ENCODE measurements at regions not wholly inside any gene's neighbourhood (a gene's known extent, or its start where the extent isn't known, plus 50 kb on each side); places are given as distances from the start of the nearest gene placed in this dataset.

- H3K27me3 ChIP-seq (ENCODE audit: control insufficient read depth, insufficient read depth), result no peaks in the 10 kb centered on the region
- no peak overlapping the region for H3K27ac ChIP-seq (ENCODE audit: low read length)
- ATAC-seq, result no peak
- no peak for DNase-seq
- WGBS, result 72% methylated on average over 5 of the region's 5 CpGs
- no peaks in the 10 kb centered on the region for H3K4me1 ChIP-seq (ENCODE audit: control insufficient read depth, insufficient read depth, low read length)
- intact Hi-C loops (cut with DNase I), result no loop called here
- no peaks in the 10 kb centered on the region for H3K9me3 ChIP-seq (ENCODE audit: control insufficient read depth, low read length)
- H3K4me3 ChIP-seq (ENCODE audit: low read length), result no peak overlapping the region
Observed at GRCh38 chr10:3723766-3724165, 61.2 kb downstream of the KLF6 start.

- intact Hi-C loops (cut with DNase I), result no loop called here
- Histone ChIP-seq H3K27me3 (ENCODE audit: control insufficient read depth, insufficient read depth) (no peaks in the 10 kb centered on the region), H3K9me3 (ENCODE audit: control insufficient read depth, low read length) (no peaks in the 10 kb centered on the region), H3K4me1 (ENCODE audit: control insufficient read depth, insufficient read depth, low read length) (peaks cover 3% of the 10 kb centered on the region), H3K4me3 (ENCODE audit: low read length) (no peak overlapping the region), H3K27ac (ENCODE audit: low read length) (no peak overlapping the region)
- DNase-seq (peak; percentile 52 to 65 (median 65)), ATAC-seq (peak; percentile 86 to 91)
- 50% methylated on average over 8 of the region's 8 CpGs for WGBS
Observed at GRCh38 chr10:3720228-3721019, 64.6 kb downstream of the KLF6 start.

DNA sequence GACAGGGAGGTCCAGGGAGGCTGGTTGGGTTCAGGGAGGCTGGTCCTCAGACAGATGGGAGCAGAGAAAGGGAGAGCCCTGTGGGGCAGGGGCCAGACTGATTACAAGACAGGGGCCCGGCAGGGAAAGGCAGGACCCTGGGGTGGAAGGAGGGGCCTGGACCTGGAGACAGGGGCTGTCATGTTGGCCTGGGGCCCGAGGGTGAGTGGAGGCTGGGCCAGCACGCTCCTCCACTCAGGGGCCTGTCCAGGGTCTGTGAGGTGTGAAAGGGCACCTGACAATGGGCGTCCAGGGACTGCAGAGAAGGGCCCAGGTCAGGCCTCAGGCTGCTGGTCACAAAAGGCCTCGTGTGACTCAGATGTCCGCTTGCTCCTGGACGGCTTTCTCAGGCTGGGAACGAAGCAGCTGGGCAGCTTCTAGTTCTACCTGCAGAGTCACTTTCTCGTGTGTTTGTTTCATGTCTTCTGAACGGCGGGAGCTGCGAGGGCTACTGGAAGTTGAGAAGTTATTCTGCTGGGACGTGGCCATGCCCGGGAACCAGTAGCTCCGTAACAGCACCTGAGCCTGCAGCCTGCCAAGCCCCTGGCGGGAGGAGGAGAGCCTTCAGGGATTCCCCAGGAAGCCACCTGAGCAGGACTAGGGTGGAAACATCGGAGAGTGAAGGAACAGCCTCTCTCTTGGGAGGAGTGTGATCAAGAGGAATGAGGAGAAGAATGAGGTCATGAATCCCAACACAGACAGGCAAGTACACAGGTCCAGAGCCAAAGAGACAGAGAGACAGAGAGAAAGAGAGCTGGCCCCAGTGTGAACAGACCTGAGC, 65.8 kb downstream of the KLF6 start:
- Histone ChIP-seq H3K4me3 (ENCODE audit: low read length) (no peak overlapping the region), H3K9me3 (ENCODE audit: control insufficient read depth, low read length) (no peaks in the 10 kb centered on the region), H3K27me3 (ENCODE audit: control insufficient read depth, insufficient read depth) (no peaks in the 10 kb centered on the region), H3K4me1 (ENCODE audit: control insufficient read depth, insufficient read depth, low read length) (peaks cover 3% of the 10 kb centered on the region), H3K27ac (ENCODE audit: low read length) (no peak overlapping the region)
- WGBS, result 91% methylated on average over 17 of the region's 17 CpGs
- intact Hi-C loops (cut with DNase I), result no loop called here
- DNase-seq (peak in 1 of 3 donors; percentile 54), ATAC-seq (no peak)

GRCh38 chr10:3716093-3716492, 68.9 kb downstream of the KLF6 start:
- peaks cover 3% of the 10 kb centered on the region for H3K4me1 ChIP-seq (ENCODE audit: control insufficient read depth, insufficient read depth, low read length)
- no peak overlapping the region for H3K4me3 ChIP-seq (ENCODE audit: low read length)
- no peak for DNase-seq
- intact Hi-C loops (cut with DNase I), result no loop called here
- no peak for ATAC-seq
- WGBS, result 71% methylated on average over 9 of the region's 9 CpGs
- no peak overlapping the region for H3K27ac ChIP-seq (ENCODE audit: low read length)
- H3K27me3 ChIP-seq (ENCODE audit: control insufficient read depth, insufficient read depth), result no peaks in the 10 kb centered on the region
- H3K9me3 ChIP-seq (ENCODE audit: control insufficient read depth, low read length), result no peaks in the 10 kb centered on the region

GRCh38 chr10:3714967-3715366, 70.0 kb downstream of the KLF6 start:
- DNase-seq (no peak), ATAC-seq (no peak)
- no peaks in the 10 kb centered on the region for H3K27me3 ChIP-seq (ENCODE audit: control insufficient read depth, insufficient read depth)
- 94% methylated on average over 2 of the region's 2 CpGs for WGBS
- no peak overlapping the region for H3K27ac ChIP-seq (ENCODE audit: low read length)
- intact Hi-C loops (cut with DNase I), result no loop called here
- H3K4me3 ChIP-seq (ENCODE audit: low read length), result no peak overlapping the region
- H3K4me1 ChIP-seq (ENCODE audit: control insufficient read depth, insufficient read depth, low read length), result peaks cover 3% of the 10 kb centered on the region
- H3K9me3 ChIP-seq (ENCODE audit: control insufficient read depth, low read length), result no peaks in the 10 kb centered on the region

- no peak overlapping the region for H3K4me3 ChIP-seq (ENCODE audit: low read length)
- no peak overlapping the region for H3K27ac ChIP-seq (ENCODE audit: low read length)
- no peaks in the 10 kb centered on the region for H3K27me3 ChIP-seq (ENCODE audit: control insufficient read depth, insufficient read depth)
- WGBS, result 89% methylated on average over 6 of the region's 6 CpGs
- H3K4me1 ChIP-seq (ENCODE audit: control insufficient read depth, insufficient read depth, low read length), result peaks cover 3% of the 10 kb centered on the region
- ATAC-seq, result no peak
- DNase-seq, result no peak
- H3K9me3 ChIP-seq (ENCODE audit: control insufficient read depth, low read length), result no peaks in the 10 kb centered on the region
- intact Hi-C loops (cut with DNase I), result no loop called here
Observed at GRCh38 chr10:3714531-3714930, 70.5 kb downstream of the KLF6 start.

DNA sequence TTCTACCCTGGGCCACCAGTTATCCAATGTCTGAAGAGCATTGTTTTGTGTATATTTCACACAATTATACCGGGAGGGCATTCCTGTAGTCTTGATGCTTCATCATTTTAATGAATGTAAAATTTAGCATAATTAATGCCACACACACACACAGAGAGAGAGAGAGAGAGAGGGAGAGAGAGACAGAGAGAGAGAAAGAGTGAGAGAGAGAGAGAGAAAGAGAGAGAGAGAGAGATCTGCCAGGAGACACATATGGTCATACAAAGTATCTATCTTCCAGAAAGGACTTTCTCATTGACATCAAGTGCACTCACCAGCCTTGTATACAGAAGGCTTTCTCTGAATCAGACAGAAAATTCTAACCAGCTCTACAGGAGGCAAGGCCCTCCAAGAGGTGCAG, 72.3 kb downstream of the KLF6 start:
- no peak overlapping the region for H3K27ac ChIP-seq (ENCODE audit: low read length)
- no peak for DNase-seq
- H3K4me3 ChIP-seq (ENCODE audit: low read length), result no peak overlapping the region
- 99% methylated on average over 1 of the region's 1 CpG for WGBS
- no peak for ATAC-seq
- intact Hi-C loops (cut with DNase I), result no loop called here
- H3K27me3 ChIP-seq (ENCODE audit: control insufficient read depth, insufficient read depth), result no peaks in the 10 kb centered on the region
- H3K4me1 ChIP-seq (ENCODE audit: control insufficient read depth, insufficient read depth, low read length), result peaks cover 3% of the 10 kb centered on the region
- H3K9me3 ChIP-seq (ENCODE audit: control insufficient read depth, low read length), result no peaks in the 10 kb centered on the region

DNA sequence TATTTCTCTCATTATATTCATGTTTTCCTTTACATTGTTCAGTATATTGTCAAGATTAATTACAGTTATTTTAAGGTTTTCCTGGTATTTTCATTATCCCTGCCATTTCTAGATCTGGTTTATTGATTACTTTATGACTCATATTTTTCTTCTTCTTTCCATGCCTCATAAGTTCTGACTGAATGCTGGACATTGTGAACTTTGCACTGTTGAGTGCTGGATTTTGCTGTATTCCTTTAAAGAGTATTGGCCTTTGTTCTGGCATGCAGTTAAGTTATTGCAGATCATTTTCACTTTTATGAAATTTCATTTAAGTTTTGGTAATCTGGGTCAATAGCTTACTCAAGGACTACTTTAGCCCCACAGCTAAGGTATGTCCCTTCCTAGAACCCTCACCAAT, 73.1 kb downstream of the KLF6 start:
- H3K27ac ChIP-seq (ENCODE audit: low read length), result no peak overlapping the region
- H3K27me3 ChIP-seq (ENCODE audit: control insufficient read depth, insufficient read depth), result no peaks in the 10 kb centered on the region
- no peak for ATAC-seq
- H3K4me3 ChIP-seq (ENCODE audit: low read length), result no peak overlapping the region
- peaks cover 3% of the 10 kb centered on the region for H3K4me1 ChIP-seq (ENCODE audit: control insufficient read depth, insufficient read depth, low read length)
- DNase-seq, result no peak
- intact Hi-C loops (cut with DNase I), result no loop called here
- no peaks in the 10 kb centered on the region for H3K9me3 ChIP-seq (ENCODE audit: control insufficient read depth, low read length)

DNA sequence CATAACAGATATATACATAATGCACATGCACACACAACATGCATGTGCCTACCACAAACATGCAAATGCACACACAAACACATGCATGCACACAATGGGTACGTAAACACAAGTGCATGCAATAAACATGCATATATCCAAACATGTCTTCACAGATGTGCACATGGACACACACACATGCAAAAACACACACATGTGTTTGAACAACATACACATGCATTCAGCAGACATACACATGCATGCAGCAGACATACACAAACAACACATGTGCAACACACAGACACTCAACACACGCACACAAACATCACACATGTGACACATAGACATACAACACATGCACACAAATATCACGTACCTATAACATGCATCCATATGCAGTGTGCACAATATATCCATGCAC, 74.2 kb downstream of the KLF6 start:
- Histone ChIP-seq H3K9me3 (ENCODE audit: control insufficient read depth, low read length) (no peaks in the 10 kb centered on the region), H3K4me1 (ENCODE audit: control insufficient read depth, insufficient read depth, low read length) (no peaks in the 10 kb centered on the region), H3K4me3 (ENCODE audit: low read length) (no peak overlapping the region), H3K27me3 (ENCODE audit: control insufficient read depth, insufficient read depth) (no peaks in the 10 kb centered on the region), H3K27ac (ENCODE audit: low read length) (no peak overlapping the region)
- intact Hi-C loops (cut with DNase I), result no loop called here
- DNase-seq (no peak), ATAC-seq (no peak)
- WGBS, result 63% methylated on average over 3 of the region's 3 CpGs

GRCh38 chr10:3709456-3710060, 75.5 kb downstream of the KLF6 start:
- Histone ChIP-seq H3K9me3 (ENCODE audit: control insufficient read depth, low read length) (no peaks in the 10 kb centered on the region), H3K27me3 (ENCODE audit: control insufficient read depth, insufficient read depth) (no peaks in the 10 kb centered on the region), H3K4me3 (ENCODE audit: low read length) (no peak overlapping the region), H3K27ac (ENCODE audit: low read length) (no peak overlapping the region), H3K4me1 (ENCODE audit: control insufficient read depth, insufficient read depth, low read length) (no peaks in the 10 kb centered on the region)
- 70% methylated on average over 4 of the region's 4 CpGs for WGBS
- no peak for ATAC-seq
- intact Hi-C loops (cut with DNase I), result no loop called here
- DNase-seq, result no peak

- intact Hi-C loops (cut with DNase I), result no loop called here
- H3K4me1 ChIP-seq (ENCODE audit: control insufficient read depth, insufficient read depth, low read length), result no peaks in the 10 kb centered on the region
- no peak overlapping the region for H3K27ac ChIP-seq (ENCODE audit: low read length)
- H3K9me3 ChIP-seq (ENCODE audit: control insufficient read depth, low read length), result no peaks in the 10 kb centered on the region
- H3K27me3 ChIP-seq (ENCODE audit: control insufficient read depth, insufficient read depth), result no peaks in the 10 kb centered on the region
- 62% methylated on average over 6 of the region's 6 CpGs for WGBS
- no peak overlapping the region for H3K4me3 ChIP-seq (ENCODE audit: low read length)
- ATAC-seq (no peak), DNase-seq (no peak)
Observed at GRCh38 chr10:3708852-3709251, 76.2 kb downstream of the KLF6 start.
